ENCODE measurements at regions not wholly inside any gene's neighbourhood (a gene's known extent, or its start where the extent isn't known, plus 50 kb on each side); places are given as distances from the start of the nearest gene placed in this dataset.

DNA sequence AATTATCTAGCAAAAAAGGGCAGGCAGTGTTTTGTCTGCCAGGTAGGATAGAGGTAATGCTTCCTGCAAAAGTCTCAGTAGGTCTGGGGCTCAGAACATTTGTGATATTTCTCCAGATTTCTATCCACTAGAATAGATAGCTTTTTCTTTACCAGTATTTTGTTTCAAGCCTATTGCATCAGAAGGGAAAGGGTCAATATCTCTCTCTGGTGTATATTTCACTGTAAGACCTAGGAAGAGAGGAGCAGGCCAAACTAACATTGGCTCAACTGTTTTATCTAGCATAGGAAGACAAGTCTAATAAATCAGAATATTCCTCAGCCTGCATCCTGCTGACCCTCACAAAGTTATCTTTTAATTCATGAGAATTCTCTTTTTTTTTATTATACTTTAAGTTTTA is 106.7 kb upstream of the DAAM1 start:
- no peak for DNase-seq

DNA sequence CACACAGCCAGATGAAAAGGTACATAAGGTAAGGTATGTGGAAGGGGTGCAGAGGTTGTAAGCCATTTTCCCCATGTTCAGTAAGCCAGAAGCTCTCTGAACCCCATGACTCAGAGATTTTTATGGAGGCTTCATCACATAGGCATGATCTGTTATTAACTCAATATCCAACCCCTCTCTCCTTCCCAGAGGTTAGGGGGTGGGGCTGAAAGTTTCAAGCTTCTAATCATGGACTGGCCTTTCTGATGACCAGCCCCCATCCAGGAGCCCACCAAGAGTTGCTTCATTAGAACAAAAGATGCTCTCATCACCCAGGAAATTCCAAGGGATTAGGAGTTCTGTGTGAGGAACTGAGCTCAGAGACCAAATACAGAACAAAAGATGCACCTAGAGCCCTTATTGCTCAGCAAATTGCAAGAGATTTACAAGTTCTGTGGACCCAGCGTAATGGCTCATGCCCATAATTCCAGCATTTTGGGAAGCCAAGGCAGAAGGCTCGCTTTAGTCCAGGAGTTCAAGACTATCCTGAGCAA is 103.2 kb upstream of the DAAM1 start:
- DNase-seq: no peak

DNA sequence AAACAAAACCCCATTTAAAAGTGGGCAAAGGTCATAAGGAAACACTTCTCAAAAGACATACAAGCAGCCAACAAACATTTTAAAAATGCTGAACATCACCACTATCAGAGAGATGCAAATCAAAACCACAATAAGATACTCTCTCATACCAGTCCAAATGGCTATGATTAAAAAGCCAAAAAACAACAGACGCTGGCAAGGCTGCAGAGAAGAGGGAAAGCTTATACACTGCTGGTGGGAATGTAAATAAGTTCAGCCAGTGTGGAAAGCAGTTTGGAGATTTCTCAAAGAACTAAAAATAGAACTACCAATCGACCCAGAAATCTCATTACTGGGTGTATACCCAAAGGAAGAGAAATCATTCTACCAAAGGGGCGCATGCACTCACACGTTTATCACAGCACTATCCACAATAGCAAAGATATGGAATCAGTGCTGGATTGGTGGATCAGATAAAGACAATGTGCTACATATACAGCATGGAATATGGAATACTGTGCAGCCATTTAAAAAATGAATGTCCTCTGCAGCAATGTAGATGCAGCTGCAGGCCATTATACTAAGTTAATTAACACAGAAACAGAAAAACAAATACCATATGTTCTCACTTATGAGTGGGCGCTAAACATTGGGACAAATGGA is 102.1 kb upstream of the DAAM1 start:
- DNase-seq: no peak

DNA sequence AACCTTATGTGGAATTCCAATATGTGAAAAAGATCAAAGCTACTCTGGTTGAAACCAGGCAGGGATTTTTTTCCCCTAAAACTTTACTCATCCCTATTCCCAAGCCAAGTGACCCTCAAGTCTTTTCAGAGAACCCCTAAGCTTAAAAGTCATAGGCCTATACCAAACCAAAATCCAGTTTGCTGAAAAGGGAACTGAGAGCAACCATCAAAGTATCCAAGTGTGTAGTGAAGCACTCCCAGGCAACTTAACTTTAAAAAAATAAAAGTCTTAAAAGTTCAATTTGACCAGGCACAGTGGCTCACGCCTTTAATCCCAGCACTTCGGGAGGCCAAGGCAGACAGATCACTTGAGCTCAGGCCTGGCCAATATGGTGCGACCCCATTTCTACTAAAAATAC is 101.2 kb upstream of the DAAM1 start:
- no peak for DNase-seq

DNA sequence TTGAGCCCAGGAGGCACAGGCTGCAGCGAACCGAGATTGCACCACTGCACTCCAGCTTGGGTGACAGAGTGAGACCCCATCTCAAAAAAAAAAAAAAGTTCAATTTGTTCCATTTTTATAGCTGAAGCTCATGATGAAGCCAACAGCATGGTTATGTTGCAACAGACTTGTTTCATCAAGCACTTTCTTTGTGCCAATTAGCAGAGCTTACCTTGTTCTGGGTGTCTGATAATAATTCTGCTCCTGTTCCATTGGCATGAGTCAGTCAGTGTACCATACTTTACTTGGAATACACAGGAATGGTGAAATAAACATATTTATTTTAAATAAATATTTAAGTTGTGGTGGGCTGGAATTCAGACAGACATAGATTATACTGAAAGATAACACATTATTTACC is 100.8 kb upstream of the DAAM1 start:
- no peak for DNase-seq

DNA sequence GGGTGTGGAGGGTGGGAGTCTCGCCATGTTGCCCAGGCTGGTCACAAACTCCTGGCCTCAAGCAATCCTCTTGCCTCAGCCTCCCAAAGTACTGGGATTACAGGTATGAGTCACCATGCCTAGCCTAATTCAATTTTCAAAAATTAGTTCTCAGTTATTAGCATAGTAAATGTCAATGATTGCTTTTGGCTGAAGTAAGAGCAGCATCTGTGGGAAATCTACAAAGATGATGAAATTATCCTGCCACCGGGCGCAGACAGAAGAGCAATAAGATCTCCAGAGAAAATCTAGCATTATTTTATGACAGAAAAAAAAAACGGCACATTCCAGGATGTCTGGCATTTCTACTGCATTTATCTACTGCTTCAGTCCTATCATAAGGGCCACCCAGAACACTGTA is 97.9 kb upstream of the DAAM1 start:
- DNase-seq: no peak

DNA sequence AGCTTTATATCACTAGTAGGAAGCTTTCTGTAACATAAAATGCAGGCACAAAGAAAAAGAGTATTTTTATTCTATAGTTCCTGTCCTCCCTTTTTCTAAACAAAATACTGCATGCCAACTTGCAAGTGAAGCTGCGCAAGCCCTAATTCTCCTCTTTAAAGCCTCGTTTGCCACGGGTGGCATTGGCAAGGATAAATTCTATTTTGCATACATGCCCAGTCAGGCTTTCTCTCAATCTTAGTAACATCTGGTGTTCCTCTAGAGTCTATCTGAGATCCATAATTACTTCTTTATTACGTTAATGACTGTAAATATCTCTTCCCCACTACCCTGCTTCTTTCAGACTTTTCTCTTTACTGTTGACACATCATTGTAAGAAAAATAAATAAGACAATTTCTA is 97.1 kb upstream of the DAAM1 start:
- no peak for DNase-seq

DNA sequence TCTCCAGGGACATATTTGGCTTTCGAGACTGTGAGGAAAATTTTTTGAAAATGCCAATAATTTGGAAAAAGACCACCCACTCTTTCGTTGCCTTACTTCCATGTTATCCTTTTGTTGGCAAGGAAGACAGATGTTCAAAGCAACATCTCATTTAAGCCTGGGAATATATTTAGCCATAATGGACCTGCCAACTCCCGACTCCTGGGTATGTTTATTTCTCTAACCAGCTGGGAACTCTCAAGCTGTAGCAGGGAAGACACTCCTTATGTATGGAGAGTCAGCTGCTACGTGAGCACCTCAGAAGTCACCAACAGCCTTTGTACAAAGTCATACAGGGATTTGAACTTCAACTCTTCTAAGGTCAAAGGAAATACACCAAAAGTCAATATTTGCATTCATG is 96.5 kb upstream of the DAAM1 start:
- DNase-seq: no peak

DNA sequence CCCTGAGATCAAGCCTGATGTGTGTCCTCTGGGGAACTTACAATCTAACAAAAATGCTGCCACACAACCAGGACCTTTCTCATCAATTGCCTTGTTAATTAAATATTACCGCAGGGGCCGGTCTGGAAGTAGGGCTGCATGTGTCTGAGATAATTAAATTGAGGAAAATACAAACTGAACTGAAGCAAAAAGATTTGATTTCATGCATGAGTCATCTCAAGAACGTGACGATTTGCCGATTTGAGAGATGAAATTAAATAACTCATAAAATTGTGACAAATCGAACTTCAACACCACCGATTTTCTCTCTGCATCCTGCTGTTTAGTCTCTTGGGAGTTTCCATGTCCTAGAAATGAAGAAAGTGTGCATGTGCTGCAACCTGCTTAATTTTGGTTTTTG is 94.6 kb upstream of the DAAM1 start:
- DNase-seq: no peak

DNA sequence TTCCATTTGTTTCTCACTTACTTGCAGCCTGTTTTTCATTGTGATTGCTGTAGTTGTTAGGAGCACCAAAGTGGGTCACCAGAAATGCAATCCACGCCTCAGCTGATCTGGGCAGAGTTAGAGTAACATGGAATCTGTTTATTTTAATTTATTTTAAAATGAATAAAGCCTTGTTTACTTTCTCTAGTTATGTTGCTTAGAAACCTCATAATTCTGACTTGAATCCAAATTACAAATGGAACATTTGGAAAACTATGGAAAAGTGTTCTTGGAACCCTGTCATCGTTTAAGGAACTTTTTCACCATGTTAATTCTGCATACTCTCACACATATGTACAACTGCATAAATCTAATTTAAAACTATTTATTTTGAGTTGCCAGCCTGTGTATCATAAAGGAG is 92.2 kb upstream of the DAAM1 start:
- no peak for DNase-seq

DNA sequence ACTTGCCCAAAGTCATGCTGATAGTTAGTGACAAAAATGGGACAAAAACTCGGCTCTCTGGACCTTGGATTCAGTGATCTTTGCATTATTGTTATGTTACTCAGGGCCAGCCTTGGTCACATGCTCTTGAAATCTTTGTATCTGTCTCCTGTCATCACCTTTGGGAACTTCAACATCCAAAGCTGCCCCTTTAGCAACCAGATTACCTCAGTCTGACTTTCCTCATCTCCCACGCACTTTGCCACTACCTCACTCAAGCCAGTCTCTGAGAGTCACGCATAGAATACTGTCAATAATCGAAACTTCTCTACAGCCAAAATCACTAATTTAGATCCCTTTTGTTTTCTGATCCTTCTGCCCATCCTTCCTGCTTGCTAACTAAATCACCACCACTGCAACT is 90.8 kb upstream of the DAAM1 start:
- DNase-seq: no peak

DNA sequence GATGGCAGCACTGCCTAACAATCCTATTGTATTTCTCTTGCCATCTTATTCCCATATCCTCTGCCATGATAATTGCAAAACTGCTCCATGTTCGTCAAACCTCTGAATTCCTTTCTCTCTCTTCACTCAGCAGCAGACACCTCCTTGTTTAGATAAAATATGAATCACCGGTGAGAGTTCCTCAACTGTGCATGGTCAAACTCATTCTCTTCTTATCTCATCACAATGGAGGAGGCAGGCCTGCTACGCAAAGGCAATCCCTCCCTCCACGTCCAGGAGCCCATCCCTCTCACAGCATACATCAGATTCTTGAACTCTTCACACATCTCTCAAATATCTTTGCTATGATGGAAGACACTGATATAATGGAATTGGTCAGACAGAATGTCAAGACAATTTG is 90.1 kb upstream of the DAAM1 start:
- no peak for DNase-seq

DNA sequence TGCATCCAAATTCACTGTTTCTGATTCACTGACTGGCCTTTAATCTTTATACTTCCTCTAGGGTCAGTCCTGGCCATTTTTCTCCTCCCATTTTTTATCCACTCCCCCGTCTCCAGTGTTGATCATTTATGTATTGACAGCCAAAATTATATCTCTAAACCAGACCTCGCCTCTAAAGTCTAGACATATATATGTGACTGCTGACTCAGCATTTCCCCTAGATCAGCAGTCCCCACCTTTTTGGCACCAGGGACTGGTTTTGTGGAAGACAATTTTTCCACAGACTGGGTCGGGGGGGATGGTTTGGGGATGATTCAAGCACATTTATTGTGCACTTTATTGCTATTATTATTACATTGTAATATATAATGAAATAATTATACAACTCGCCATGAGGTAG is 88.3 kb upstream of the DAAM1 start:
- DNase-seq: no peak

DNA sequence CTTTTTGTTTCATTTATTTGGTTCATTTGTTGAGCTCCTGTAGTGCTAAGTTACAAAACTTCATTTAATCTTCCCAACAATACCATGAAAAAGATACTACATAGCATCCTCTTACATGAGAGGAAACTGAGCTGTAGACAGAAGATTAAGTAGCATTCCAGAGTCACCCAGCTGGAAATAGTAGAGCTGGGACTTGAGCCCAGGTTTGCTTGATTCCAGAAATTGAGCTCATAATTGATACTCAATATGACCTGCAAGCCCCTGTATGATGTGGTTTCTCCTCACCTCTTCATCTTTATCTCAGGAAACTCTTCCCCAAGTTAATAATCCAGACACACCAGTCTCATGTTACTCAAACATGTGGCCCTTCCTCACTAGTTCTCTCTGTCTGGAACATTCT is 87.0 kb upstream of the DAAM1 start:
- no peak for DNase-seq

DNA sequence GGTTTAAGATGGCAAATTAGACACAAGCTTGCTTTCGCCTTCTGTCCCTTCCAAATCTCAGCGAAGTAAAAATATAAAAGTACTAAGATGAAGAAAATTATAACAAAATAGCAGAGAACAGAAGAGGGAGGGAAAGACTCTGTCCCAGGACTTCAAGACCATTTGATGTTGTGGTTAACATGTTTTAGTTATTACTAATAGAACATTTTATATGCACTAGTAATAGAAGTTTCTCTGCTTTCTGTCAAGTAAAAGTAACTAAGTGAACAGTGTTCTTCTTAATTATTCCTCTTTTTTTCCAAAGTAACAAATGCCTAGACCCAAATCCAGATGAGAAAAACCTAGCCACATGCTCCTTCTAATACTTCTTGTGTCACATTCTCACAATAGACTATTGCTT is 85.1 kb upstream of the DAAM1 start:
- DNase-seq: no peak

DNA sequence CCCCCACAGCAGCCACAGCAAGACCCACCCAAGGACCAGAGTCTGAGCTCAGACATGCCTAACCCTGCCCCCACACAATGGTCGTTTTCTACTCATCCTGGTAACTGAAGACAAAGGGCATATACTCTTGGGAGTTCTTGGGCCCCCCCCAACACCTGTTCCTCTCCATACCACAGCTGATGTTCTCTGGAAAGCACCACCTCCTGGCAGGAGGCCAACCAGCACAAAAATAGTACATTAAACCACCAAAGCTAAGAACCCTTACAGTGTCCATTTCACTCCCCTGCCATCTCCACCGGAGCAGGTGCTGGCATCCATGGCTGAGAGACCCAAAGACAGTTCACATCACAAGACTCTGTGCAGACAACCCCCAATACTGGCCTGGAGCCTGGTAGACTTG is 80.6 kb upstream of the DAAM1 start:
- peak; percentile 68 for DNase-seq

DNA sequence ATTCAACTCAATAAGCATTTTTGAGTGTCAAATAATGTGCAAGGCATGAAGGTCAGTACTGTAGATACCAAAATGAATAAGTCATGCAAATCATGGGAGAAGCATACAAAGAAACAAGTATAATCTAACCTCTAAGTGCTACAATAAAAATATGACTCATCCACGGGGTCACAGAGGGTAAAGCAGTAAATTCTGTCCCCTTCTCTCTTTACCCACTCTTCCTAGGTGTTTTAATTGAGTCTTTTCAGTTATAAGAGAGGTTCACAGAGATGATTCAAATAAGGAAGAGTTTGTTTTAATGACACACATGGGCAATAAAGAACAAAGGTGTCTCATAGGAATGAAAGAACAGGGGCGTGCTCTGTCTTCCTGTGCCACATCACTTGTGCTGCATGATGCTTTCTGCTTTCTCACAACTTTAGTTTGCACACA is 71.5 kb upstream of the DAAM1 start:
- no peak for DNase-seq

DNA sequence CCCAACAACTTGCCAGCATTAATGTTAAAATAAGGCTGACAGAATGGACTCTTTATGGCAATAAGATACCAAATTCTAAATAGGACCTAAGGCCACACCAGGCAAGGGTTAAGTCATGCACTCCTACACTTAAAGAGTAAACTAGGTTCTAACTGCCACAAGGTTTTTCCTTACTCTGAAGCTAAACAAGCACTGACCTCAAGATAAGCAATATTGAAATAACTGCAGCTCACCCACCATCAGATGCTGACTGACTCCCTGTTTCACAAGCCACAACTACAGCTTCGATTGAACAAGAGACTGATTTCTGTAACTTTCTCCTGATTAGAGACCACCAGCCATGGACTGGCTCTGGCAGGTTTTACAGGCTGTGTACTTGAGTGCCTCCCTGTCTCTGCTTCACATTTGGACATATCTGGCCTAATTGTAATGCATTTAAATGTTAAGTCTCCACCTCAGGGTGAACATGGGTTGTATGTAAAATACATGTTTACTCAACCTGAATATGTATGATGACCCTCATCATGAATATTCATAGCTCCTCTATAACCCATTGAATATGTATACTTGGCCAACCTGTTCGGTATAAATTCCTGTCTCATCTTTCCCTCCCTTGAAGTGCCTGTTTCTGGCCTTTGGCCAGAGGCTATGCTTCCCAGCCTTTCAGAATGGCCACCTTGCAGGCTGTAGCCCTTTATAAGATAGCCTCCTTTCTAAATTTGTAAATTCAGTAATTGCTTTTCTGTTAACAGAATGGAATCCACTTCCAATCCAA is 70.5 kb upstream of the DAAM1 start:
- peak; percentile 31 for DNase-seq

DNA sequence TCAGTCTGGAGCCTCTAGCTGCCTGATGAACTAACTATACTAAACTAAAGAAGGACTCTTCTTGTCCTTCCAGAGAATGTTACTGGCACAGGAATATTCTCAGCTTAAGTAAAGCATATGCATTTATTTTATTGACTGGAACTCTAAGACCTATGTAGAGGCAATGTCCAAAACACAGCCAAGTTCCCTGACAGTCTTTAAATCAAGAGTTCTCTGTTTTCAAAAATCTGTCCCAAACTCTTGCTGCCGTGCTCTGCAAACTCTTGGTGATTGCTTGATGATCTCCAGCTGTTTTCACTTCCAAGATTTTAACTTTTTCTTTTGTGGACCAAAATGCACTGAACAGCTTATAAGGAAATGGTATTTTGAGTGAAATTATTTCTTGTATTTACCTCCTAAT is 67.5 kb upstream of the DAAM1 start:
- DNase-seq: no peak

DNA sequence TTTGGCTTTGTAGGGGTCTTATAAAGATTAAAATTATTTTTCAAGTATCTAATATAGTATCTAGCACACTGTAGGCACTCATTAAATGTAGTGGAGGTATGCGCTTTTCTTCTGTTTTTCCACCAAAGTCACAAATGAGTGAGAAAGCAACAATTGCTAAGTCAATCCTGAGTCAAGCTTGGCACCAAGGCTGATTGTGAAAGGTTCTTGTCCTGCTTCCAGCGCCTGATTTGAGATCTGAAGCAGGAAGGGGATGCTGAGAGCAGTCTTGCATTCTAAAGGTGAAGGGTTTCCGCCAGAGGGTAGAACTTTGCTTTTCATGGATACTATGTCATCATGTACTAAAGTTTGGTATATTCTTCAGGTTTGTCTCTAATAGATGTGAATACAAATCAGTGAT is 64.9 kb upstream of the DAAM1 start:
- no peak for DNase-seq

DNA sequence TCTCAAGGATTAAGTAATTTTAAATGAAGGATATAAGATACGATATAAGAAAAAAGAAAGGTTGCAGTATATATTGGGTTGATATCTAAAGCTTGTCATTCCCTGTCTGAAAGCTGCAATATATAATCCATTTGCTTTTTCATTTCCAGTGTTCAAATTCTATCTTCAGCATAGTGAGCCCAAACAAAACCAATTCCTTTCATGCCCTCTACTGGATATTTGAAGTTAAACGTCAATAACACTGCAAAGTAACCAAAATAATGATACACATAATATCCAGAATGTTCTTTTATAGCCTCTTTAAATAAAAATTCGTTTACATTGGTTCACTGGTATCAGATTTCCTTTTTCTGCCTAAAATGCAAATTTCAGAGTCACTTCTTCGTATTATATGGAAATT is 64.5 kb upstream of the DAAM1 start:
- peak; percentile 23 for DNase-seq

DNA sequence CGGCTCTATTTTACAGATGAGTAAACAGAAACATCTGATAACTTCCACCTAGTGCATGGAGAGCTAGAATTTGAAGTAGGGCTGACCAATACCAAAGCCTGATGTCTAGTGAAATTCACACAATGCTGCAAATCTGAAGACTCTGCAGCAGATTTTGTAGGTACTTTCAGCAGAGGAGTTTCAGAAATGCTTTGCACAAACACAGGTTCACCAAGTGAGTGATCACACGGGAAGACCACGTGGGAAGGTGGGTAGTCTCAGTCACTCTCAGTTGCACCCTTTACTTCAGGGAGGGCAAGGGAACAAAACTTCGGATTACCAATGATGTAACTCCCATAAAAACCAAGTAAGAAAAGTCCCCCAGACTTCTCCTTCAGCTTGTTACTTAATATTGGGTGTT is 63.3 kb upstream of the DAAM1 start:
- no peak for DNase-seq

DNA sequence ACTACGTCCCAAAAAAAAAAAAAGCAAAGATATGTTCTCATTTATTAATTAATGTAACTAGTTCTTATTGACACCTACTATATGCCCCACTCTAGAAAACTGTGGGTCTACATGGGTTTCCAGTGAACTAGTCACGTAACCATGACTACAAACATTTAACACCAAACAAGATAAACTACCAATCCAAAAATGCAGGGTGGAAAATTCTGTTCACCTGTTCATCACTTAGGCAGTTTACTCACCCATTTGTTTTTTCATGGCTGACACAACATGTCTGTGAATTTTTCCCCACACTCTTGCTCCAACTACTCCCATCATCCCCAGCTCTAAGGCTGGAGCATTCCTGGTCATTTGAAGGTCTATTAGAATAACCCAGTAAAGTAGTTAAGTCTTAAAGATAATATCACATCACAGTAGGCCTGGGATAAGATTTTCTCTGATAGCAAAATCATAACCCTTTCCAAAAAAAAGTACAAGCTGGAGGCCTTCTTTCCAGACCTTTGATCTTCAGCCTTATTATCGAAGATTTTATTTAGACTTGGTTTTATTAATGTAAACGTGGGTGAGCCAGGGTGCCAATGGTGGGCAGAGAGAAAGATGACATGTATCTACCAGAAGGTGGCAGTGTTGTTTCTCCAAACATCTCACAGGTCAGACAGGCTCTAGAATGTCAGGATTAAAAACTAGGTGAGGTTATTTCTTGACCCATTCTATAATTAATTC is 61.6 kb upstream of the DAAM1 start:
- peak; percentile 65 for DNase-seq

DNA sequence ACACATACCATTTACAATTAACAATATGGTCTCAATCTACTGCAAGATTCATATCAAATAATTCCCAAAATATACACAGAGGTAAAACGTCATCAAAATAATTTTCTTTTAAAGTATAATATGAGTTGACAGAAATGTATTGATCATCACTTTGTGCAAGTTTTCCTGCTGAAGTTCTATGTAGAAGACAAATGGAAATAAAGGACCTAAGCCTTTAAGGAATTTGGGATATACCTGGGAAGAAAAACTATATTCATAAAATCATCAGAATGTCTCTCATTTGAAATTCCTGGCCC is 61.1 kb upstream of the DAAM1 start:
- no peak for DNase-seq
